Tibial nerve (tissue), 3 donors: ENCODE measurements at regions not wholly inside any gene's neighbourhood (a gene's known extent, or its start where the extent isn't known, plus 50 kb on each side); places are given as distances from the start of the nearest gene placed in this dataset.

Experiments
- CTCF ChIP-seq, 5 experiments: fragments of 200-600 bp in 3 of 5; fragments of 450-650 bp in 2 of 5; sonication (generic) in 3 of 5; IDR thresholded peaks; one replicate each; pipeline ENCODE4 v1.5.1; 2016 to 2019; ENCODE audit warnings: antibody characterized with exemption in 5 of 5, mild to moderate bottlenecking in 3 of 5, moderate library complexity in 2 of 5
- POLR2A ChIP-seq, 2 donors: fragments of 450-650 bp; IDR thresholded peaks; one replicate each; pipeline ENCODE4 v1.6.1; 2017; ENCODE audit warnings: antibody characterized with exemption in 2 of 2, mild to moderate bottlenecking in 2 of 2, moderate library complexity in 2 of 2

- TF ChIP-seq CTCF (IDR thresholded peaks at IDR 0.05) (no peak), POLR2A (IDR thresholded peaks at IDR 0.05) (no peak)
Observed at GRCh38 chr2:207248702-207249377, 83.1 kb upstream of the KLF7 start.
